Neural cell (in vitro differentiated cells): ENCODE measurements at regions not wholly inside any gene's neighbourhood (a gene's known extent, or its start where the extent isn't known, plus 50 kb on each side); places are given as distances from the start of the nearest gene placed in this dataset.

ENCODE experiments used
- EP300 ChIP-seq: fragments of 450-650 bp; conservative IDR thresholded peaks from 2 replicates; pipeline ENCODE4 v1.6.1; 2014; ENCODE audit warnings: antibody characterized with exemption, mild to moderate bottlenecking, moderate library complexity; ENCODE audit not compliant: poor library complexity, severe bottlenecking
- EZH2 ChIP-seq: fragments of 200-600, 300-800 bp; shearing (Covaris generic), sonication (generic); IDR thresholded peaks from 2 replicates; pipeline ENCODE4 v1.6.1; 2014; ENCODE audit warnings: antibody characterized with exemption, low read length, borderline replicate concordance, mild to moderate bottlenecking; ENCODE audit not compliant: insufficient read depth, poor library complexity, severe bottlenecking
- MXI1 ChIP-seq: fragments of 450-650 bp; conservative IDR thresholded peaks from 2 replicates; pipeline ENCODE4 v1.6.1; 2014; ENCODE audit warnings: antibody characterized with exemption, mild to moderate bottlenecking; ENCODE audit not compliant: poor library complexity, severe bottlenecking
- POLR2AphosphoS5 ChIP-seq: IDR thresholded peaks from 2 replicates; pipeline ENCODE4 v1.6.1; 2012
- RAD21 ChIP-seq: fragments of 450-650 bp; conservative IDR thresholded peaks from 2 replicates; pipeline ENCODE4 v1.6.1; 2014; ENCODE audit warnings: antibody characterized with exemption, mild to moderate bottlenecking, moderate library complexity
- REST ChIP-seq: IDR thresholded peaks from 2 replicates; pipeline ENCODE4 v1.6.1; 2012; ENCODE audit warnings: borderline replicate concordance
- TAF1 ChIP-seq: IDR thresholded peaks from 2 replicates; pipeline ENCODE4 v1.6.1; 2012; ENCODE audit warnings: low read depth
- TF ChIP-seq, protein P1 (sequence below): fragments of 450-650 bp; IDR thresholded peaks from 2 replicates; pipeline ENCODE4 v1.5.1; 2014; ENCODE audit warnings: antibody characterized with exemption, mild to moderate bottlenecking, moderate library complexity; ENCODE audit not compliant: poor library complexity, severe bottlenecking

- TF ChIP-seq, protein P1, sequence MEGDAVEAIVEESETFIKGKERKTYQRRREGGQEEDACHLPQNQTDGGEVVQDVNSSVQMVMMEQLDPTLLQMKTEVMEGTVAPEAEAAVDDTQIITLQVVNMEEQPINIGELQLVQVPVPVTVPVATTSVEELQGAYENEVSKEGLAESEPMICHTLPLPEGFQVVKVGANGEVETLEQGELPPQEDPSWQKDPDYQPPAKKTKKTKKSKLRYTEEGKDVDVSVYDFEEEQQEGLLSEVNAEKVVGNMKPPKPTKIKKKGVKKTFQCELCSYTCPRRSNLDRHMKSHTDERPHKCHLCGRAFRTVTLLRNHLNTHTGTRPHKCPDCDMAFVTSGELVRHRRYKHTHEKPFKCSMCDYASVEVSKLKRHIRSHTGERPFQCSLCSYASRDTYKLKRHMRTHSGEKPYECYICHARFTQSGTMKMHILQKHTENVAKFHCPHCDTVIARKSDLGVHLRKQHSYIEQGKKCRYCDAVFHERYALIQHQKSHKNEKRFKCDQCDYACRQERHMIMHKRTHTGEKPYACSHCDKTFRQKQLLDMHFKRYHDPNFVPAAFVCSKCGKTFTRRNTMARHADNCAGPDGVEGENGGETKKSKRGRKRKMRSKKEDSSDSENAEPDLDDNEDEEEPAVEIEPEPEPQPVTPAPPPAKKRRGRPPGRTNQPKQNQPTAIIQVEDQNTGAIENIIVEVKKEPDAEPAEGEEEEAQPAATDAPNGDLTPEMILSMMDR: peak; percentile 43
- no peak for TF ChIP-seq POLR2AphosphoS5
- no peak for TF ChIP-seq EZH2
- no peak for TF ChIP-seq TAF1
- no peak for TF ChIP-seq RAD21
- no peak for TF ChIP-seq EP300
- TF ChIP-seq REST: no peak
- TF ChIP-seq MXI1: no peak
These were observed 157.3 kb upstream of the PTGFR start for GRCh38 chr1:78333502-78333901.
